ENCODE measurements at regions not wholly inside any gene's neighbourhood (a gene's known extent, or its start where the extent isn't known, plus 50 kb on each side); places are given as distances from the start of the nearest gene placed in this dataset.
"Not testable (repeated sequence)": the region's sequence is repeated elsewhere in the genome, so short reads cannot be mapped to it uniquely, and the experiment has no call there.

DNA sequence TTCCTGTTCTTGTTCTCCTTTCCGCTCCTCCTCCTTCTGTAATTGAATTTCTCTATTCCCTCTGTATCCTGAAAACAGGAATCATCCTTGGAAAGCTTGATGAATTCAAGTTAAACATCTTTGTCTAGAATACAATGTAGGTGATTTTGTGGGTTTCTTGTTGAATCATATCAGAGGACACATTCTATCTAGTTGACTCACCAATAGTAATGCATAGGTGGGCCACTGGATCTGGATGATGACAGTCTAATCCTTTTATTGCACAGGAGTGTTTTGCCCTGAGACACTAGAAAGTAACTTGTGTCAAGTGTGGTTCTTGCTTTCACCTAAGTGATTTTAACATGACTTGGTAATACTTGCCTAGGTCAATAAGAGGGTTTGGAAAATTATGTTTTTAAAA is 164.3 kb downstream of the RFPL4B start:
- DNase-seq (ENCODE audit: low read depth in 2 of 2), result no peak

DNA sequence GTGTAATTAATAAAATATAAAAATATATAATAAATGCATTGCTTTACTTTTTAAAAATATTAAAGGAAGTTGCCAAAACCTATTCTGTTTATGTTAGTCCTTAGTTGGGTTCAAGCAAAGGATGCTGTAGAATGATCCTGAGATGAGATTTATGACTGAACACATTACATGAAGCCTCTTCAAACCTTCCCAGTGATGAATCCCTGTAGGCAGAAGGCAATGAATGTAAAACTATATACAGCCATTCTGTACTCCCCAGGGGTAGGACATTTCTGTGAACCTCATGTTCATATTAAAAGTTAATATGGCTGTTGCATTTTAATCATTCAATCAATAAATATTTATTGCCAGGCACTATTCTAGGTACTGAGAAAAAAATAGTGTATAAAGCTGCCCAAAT is 166.0 kb downstream of the RFPL4B start:
- no peak for DNase-seq (ENCODE audit: low read depth in 2 of 2)

DNA sequence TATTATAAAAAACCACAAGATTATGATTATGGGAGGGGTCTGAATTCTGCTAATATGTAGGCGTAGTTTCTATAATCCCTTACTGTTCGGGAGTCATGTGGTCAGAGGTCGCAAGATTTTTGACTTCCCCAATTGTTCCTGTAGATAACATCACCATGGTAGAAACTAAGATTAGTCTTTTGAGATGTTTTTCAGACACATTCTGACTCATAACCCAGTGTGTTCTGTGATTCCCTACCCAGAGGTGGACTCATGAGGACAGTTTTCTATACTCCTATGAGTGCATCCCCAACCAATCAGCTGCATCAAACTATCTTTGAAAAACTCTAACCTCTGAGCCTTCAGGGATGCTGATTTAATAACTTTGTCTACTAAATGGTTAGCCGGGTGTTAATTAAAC is 175.5 kb downstream of the RFPL4B start:
- no peak for DNase-seq (ENCODE audit: low read depth in 2 of 2)

DNA sequence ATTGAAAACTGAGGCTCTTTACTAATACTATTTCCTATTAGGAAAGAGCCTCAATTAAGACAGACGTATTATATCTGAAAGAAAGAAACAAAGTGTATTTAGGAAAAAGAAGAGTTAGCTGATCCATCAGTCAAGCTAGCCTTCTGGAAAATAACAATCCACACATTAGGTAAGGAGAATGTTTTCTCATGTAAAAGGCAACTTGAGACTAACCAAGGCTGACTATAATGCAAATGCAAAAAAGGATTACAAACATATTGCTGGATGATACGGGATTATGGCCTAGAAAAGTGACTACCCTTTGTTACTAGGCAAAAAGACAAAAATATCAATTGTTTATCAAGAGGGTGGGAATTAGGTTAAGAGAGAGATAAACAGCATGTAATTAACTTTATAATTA is 176.9 kb downstream of the RFPL4B start:
- DNase-seq (ENCODE audit: low read depth in 2 of 2), result no peak

DNA sequence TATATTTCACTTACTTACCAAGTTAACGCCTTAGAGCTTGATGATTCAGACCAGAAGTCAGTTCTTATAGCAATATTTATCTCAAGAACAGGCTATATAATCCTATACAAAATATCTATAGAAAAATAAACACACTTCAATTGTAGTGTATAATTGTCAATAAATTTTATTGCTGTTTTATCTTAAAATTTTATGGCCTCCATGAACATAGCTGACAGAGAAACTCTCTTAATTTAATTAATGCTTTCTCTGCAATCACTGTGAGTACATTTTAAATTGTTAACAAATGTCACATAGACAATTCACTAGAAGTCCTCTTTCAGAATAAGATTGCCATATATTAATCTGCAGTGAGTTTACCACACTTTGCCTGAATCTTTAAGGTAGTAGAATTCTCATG is 178.6 kb downstream of the RFPL4B start:
- no peak for DNase-seq (ENCODE audit: low read depth in 2 of 2)

DNA sequence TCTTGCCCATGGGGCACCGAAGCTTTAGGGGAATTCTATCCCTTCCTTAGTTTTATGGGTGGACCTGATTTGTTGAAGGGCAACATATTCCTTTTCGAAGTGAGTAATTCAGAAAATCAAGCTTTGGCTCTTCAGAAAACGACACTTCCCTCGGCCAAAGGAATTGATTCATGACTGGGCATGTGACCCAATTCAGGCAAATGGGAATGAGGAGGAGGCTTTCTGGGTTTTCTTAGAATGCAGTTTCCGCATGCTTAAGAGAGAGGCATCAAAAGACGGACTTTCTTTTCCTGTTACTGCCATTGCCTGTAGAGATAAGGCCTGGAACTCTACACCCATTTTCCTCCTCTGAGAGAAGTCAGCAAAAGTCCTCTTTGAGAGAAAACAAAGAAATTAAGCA is 179.5 kb downstream of the RFPL4B start:
- DNase-seq (ENCODE audit: low read depth in 2 of 2), result no peak

DNA sequence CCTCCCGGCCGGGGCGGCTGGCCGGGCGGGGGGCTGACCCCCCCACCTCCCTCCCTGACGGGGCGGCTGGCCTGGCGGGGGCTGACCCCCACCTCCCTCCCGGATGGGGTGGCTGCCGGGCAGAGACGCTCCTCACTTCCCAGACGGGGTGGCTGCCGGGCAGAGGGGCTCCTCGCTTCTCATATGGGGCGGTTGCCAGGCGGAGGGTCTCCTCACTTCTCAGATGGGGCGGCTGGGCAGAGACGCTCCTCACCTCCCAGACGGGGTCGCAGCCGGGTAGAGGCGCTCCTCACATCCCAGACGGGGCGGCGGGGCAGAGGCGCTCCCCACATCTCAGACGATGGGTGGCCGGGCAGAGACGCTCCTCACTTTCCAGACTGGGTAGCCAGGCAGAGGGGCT is 181.2 kb downstream of the RFPL4B start:
- DNase-seq (ENCODE audit: low read depth in 2 of 2), result not testable (repeated sequence)

DNA sequence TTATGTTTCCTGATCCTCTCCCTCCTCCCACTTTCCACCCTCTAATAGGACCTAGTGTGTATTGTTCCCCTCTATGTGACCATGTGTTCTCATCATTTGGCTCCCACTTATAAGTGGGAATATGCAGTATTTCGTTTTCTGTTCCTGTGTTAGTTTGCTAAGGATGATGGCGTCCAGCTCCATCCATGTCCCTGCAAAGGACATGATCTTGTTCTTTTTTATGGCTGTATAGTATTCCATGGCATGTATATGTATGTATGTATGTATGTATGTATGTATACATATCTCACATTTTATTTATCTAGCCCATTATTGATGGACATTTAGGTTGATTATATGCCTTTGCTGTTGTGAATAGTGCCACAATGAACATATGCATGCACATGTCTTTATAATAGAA is 188.7 kb downstream of the RFPL4B start:
- DNase-seq (ENCODE audit: low read depth in 2 of 2), result no peak

DNA sequence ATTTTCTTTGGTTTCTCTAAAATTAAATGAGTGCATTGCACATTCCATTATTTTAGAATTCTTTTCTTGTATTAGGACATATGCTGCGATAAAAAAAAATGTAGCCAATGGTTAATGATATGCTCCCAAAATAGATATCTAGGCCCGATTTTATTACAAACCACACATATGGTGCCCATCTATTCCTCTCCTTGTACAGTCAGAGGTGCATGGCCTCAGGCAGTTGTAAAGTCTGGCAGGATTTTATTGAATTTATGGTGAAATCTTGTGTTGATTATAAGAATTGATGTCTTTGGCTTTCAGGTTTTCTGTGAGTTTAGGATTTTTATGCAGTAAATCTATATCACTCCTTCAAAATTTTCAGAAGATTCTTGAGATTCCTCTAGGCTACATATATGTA is 192.2 kb downstream of the RFPL4B start:
- DNase-seq (ENCODE audit: low read depth in 2 of 2), result no peak

DNA sequence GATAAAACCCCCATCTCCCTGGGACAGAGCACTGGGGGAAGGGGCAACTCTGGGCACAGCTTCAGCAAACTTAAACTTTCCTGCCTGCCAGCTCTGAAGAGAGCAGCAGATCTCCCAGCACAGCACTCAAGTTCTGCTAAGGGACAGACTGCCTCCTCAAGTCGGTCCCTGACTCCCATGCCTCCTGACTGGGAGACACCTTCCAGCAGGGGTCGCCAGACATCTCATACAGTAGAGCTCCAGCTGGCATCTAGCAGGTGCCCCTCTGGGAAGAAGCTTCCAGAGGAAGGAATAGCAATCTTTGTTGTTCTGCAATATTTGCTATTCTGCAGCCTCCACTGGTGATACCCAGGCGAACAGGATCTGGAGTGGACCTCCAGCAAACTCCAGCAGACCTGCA is 194.7 kb downstream of the RFPL4B start:
- not testable (repeated sequence) for DNase-seq (ENCODE audit: low read depth in 2 of 2)

DNA sequence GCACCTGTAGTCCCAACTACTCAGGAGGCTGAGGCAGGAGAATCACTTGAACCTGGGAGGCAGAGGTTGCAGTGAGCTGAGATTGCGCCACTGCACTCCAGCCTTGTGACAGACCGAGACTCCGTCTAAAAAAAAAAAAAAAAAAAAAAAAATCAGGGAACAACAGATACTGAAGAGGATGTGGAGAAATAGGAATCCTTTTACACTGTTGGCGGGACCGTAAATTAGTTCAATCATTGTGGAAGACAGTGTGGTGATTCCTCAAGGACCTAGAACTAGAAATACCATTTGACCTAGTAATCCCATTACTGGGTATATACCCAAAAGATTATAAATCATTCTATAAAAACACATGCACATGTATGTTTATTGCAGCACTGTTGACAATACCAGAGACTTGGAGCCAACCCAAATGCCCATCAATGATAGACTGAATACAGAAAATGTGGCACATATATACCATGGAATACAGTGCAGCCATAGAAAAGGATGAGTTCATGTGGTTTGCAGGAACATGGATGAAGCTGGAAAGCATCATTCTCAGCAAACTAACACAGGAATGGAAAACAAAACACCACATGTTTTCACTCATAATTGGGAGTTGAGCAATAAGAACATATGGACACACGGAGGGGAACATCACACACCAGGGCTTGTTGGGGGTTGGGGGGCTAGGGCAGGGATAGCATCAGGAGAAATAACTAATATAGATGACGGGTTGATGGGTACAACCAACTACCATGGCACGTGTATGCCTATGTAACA is 200.4 kb downstream of the RFPL4B start:
- not testable (repeated sequence) for DNase-seq (ENCODE audit: low read depth in 2 of 2)

DNA sequence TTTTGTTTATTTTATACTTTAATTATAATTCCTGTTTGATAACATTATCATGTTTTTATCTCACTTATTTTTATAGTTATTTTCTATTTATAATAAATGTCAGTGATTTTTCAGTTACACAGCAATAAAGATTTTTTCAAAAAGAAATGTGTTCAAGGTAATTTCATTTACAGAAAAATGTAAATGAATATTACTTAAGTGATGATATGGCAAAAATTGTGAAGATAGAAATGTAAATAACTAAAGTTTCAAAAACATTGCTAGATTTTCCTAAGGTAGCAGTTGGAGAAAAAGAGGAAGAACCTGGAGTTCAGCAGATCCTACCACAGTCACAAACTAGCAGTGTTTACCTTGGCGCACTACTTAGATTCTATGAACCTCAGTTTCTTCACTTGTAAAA is 202.6 kb downstream of the RFPL4B start:
- DNase-seq (ENCODE audit: low read depth in 2 of 2), result no peak

DNA sequence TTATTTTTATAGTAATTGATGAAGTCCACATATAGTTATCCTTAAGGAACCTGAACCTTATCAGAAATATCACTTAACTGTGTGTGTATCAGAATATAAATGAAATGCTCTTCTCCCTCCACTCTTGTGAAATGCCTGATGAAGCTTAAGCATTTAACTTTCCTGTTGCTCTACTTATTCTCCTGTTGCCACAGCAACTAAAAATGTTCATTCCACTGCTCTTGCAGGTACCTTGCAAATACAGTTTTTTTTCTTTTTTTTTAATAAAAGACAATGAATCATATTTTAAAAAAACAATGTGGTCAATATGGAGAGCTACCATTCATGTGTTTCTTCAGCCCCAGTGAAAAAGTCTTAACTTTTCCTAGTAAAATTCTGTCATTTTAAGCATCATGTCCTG is 210.3 kb downstream of the RFPL4B start:
- no peak for DNase-seq (ENCODE audit: low read depth in 2 of 2)

DNA sequence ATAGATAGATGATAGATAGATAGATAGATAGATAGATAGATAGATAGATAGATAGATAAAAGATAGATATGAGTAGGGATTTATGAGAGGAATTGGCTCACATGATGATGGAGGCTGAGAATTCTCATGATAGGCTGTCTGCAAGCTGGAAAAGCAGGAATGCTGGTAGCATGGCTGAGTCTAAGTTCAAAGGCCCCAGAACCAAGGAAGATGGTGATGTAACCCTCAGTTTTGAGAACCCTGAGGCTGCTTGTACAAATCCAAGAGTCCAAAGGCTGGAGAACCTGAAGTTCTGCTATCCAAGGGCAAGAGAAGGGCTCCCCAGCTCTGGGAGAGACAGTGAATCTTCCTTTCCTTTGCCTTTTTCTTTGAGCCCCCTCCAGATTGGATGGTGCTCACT is 210.8 kb downstream of the RFPL4B start:
- DNase-seq (ENCODE audit: low read depth in 2 of 2), result no peak

DNA sequence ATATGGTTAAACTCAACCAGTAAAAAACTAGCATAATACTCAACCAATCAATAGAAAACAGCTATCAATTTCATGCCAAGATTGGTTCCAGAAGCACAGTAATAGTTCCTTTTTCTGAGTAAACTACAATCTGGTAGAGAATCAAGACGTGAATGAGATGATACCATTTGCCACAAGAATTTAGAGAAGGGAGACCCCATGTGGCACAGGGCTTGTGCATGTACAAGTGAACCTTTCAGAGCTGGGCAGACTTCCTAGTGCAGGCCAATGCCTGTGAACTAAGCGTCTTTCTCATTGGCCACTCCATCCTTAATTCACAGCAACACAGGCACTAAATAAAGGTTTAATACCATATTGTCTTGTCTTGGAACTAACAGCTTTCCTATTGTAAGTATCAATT is 213.5 kb downstream of the RFPL4B start:
- DNase-seq (ENCODE audit: low read depth in 2 of 2), result no peak

DNA sequence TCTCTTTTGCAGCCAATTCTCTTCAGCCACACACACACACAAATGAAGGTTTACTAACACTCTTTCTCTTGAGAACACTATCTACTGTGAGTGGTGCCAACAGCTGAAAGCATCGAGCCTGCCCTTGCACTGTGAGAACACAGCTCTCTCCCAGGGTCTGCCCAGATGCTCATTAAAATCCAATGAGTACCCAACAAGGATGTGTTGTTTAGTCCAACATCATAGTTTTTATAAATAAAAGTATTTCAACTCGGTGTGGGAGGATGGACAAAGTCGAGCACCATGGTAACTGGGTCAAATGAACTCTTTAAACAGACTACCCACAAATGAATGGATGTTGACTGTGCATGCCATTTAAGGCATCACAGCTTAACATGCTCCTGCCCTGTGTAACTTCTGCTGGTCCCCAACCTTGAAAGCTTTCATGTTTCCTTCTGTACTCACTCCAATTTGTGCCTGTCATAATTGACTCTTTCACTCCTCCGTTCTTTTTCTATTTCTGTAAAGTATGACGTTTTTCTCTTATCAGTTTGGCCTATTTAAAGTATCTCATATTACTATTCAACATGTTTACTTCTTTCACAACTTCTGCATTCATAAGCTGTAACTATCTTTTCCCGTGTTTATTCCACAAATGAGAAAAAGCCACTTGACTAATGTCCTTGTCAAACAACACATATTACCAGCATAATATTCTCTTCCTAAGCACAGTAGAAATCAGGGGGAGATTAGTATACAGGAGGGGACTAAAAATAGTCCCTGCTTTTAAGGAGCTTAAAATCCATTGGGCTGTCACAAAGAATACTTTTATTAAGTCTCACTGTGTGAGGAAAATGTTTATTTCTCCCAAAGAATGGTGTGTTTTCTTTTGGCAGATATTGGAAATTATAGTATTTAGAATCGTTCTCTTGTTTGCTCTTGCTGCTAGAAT is 215.4 kb downstream of the RFPL4B start:
- no peak for DNase-seq (ENCODE audit: low read depth in 2 of 2)

DNA sequence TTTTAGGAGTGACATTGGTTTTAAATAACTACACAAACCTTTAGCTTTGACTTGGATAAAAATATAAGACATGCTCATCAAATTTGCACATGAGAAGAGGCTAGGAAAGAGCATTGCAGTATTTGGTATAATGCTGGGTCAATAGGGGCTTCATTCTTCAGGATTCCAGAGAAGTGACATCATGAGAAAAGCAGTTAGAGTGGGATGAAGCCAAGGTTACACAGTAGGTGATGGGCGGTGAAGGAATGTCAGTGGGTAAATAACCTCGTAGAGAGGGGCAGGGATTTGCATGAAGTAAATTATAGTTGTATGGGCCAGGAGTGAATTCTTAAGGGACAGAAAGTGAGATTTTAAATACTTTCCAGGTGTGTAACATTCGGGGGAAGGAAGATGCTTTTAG is 216.2 kb downstream of the RFPL4B start:
- DNase-seq (ENCODE audit: low read depth in 2 of 2), result no peak

DNA sequence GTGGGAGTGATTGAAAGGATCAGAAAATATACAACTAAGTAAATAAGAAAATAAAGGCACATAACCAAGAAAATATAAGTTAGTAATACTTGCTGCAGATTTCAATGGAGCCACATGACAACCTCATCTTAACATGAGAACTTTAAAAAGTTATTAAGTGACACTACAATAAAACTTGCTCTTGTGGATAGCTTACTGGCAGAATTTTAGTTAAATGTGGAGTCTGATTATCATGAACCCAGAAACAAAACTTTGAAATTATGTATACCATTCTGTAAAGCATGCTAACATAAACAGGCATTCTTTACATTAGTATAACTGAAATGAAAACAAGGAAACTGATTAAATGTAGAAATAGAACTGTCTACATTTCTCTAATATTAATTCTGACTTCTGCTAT is 220.9 kb downstream of the RFPL4B start:
- DNase-seq (ENCODE audit: low read depth in 2 of 2), result no peak

DNA sequence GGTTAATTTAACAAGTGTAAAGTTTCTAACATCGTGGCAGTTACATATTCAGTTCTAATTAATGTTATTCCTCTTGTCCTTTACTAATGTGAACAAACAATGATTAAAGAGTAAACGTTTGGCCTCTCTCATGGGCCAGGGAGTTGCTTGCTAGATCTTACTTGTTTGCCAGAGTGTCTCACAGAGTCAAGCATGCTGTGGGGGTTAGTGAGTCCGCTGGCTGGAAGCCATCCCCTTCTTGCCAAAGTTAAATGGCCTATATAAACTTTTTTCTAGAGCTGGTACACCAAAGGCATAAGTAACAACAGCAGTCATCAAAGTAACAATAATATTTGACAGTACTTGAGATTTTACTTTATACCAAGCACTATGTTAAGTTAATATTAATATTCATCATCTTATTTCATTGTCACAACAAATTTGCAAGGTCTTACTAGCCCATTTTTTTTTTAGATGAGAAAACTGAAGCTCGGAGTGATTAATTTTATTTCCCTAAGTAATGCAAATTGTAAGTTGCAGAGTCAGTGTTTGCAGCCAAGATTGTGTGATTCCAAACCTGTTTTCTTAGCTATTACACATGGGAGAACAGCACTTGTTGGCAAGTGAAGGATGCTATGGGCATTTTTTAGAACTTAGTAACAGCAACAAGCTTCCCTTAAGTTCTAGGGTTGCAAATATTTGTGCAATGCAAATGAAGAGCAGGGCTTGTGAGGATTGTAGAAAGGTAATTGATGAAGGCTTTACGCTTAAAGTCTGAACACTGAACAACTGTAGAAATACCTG is 224.5 kb downstream of the RFPL4B start:
- no peak for DNase-seq (ENCODE audit: low read depth in 2 of 2)

DNA sequence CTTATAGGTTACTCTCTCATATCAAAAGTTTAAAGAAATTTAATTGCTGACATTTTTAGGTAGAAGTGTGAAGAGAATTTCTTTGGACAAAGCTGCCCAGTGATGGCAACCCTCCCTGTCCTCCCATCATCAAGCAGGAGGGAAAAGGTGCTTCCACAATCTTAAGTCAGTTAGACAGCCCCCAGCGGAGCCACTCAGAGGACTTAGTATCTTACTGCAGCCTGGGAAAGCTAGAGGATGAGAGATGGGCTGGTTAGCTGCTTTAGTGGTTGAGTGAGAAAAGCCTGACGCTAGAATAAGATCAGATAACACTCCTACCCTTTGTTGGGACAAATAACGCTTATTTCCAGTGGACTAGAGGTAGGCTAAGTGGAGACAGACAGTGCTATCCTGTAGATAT is 227.1 kb downstream of the RFPL4B start:
- no peak for DNase-seq (ENCODE audit: low read depth in 2 of 2)

DNA sequence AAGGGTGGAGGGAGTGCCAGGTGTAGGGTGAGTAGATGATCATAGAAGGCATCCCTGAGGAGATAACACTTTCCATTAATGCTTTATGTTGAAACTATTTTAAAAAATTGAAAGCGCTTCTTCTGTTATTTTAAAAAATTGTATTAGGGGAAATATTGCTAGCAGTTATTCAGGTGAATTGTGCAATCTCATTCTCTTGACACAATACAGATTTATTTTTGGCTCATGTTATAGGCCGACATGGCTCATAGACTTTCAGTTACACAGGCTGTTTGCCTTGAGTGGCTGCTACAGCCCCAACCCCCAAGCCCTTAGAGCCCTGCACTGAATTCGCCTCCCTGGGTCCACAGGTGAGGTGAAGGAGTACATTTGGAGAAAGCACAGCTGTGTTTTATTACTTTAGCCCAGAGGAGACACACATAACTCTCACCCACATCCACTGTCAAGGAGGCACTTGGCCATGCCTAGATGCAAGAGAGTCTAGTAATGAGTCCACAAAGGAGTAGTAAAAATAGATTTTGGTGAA is 228.2 kb downstream of the RFPL4B start:
- DNase-seq (ENCODE audit: low read depth in 2 of 2), result no peak

DNA sequence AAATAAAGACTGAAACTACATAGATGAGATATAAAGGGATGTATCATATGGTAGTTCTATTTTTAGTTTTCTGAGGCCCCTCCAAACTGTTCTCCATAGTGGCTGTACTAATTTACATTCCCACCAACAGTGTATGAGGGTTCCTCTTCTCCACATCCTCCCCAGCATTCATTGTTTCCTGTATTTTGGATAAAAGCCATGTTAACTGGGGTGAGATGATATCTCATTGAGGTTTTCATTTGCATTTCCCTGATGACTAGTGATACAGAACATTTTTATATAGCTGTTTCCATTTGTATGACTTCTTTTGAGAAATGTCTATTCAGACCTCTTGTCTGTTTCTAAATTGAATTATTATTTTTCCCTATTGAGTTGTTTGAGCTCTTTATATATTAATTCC is 229.3 kb downstream of the RFPL4B start:
- DNase-seq (ENCODE audit: low read depth in 2 of 2), result no peak

All from stimulated activated CD8-positive, alpha-beta memory T cell treated with anti-CD3 and anti-CD28 coated beads, Interleukin-7, amount 100 ng/mL, for 4 hours (primary cell).